ENCODE measurements at regions not wholly inside any gene's neighbourhood (a gene's known extent, or its start where the extent isn't known, plus 50 kb on each side); places are given as distances from the start of the nearest gene placed in this dataset.
"Not testable (repeated sequence)": the region's sequence is repeated elsewhere in the genome, so short reads cannot be mapped to it uniquely, and the experiment has no call there.

GRCh38 chr6:121951123-121951522, 448.3 kb upstream of the HSF2 start:
- no peaks in the 10 kb centered on the region for H3K27me3 ChIP-seq (ENCODE audit: control insufficient read depth in 4 of 4, insufficient read depth in 4 of 4, low read length in 3 of 4)
- TF ChIP-seq, protein P1, sequence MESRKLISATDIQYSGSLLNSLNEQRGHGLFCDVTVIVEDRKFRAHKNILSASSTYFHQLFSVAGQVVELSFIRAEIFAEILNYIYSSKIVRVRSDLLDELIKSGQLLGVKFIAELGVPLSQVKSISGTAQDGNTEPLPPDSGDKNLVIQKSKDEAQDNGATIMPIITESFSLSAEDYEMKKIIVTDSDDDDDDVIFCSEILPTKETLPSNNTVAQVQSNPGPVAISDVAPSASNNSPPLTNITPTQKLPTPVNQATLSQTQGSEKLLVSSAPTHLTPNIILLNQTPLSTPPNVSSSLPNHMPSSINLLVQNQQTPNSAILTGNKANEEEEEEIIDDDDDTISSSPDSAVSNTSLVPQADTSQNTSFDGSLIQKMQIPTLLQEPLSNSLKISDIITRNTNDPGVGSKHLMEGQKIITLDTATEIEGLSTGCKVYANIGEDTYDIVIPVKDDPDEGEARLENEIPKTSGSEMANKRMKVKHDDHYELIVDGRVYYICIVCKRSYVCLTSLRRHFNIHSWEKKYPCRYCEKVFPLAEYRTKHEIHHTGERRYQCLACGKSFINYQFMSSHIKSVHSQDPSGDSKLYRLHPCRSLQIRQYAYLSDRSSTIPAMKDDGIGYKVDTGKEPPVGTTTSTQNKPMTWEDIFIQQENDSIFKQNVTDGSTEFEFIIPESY (IDR thresholded peaks at IDR 0.05): no peak
- no peak for TF ChIP-seq JUND (IDR thresholded peaks at IDR 0.05)
- TF ChIP-seq SP1 (IDR thresholded peaks at IDR 0.05): no peak
- TF ChIP-seq EGR1 (IDR thresholded peaks at IDR 0.05; ENCODE audit: low read depth in 2 of 2): no peak
- TF ChIP-seq HNF4G (IDR thresholded peaks at IDR 0.05): no peak
- TF ChIP-seq, protein P2, sequence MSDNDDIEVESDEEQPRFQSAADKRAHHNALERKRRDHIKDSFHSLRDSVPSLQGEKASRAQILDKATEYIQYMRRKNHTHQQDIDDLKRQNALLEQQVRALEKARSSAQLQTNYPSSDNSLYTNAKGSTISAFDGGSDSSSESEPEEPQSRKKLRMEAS (IDR thresholded peaks at IDR 0.05): no peak
- TF ChIP-seq, protein P3, sequence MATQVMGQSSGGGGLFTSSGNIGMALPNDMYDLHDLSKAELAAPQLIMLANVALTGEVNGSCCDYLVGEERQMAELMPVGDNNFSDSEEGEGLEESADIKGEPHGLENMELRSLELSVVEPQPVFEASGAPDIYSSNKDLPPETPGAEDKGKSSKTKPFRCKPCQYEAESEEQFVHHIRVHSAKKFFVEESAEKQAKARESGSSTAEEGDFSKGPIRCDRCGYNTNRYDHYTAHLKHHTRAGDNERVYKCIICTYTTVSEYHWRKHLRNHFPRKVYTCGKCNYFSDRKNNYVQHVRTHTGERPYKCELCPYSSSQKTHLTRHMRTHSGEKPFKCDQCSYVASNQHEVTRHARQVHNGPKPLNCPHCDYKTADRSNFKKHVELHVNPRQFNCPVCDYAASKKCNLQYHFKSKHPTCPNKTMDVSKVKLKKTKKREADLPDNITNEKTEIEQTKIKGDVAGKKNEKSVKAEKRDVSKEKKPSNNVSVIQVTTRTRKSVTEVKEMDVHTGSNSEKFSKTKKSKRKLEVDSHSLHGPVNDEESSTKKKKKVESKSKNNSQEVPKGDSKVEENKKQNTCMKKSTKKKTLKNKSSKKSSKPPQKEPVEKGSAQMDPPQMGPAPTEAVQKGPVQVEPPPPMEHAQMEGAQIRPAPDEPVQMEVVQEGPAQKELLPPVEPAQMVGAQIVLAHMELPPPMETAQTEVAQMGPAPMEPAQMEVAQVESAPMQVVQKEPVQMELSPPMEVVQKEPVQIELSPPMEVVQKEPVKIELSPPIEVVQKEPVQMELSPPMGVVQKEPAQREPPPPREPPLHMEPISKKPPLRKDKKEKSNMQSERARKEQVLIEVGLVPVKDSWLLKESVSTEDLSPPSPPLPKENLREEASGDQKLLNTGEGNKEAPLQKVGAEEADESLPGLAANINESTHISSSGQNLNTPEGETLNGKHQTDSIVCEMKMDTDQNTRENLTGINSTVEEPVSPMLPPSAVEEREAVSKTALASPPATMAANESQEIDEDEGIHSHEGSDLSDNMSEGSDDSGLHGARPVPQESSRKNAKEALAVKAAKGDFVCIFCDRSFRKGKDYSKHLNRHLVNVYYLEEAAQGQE (IDR thresholded peaks at IDR 0.05): no peak
- TF ChIP-seq RXRA (IDR thresholded peaks at IDR 0.05): no peak
- TF ChIP-seq FOXA1 (IDR thresholded peaks at IDR 0.05): no peak
- TF ChIP-seq GABPA (IDR thresholded peaks at IDR 0.05 in 1 of 2, conservative IDR thresholded peaks at IDR 0.05 in 1 of 2): no peak
- TF ChIP-seq HNF4A (conservative IDR thresholded peaks at IDR 0.05): no peak
- no peak for TF ChIP-seq TAF1 (conservative IDR thresholded peaks at IDR 0.05)
- no peaks in the 10 kb centered on the region for H3K36me3 ChIP-seq (ENCODE audit: control insufficient read depth in 4 of 4, insufficient read depth in 3 of 4, low read depth in 1 of 4, low read length in 3 of 4)
- H3K9ac ChIP-seq (ENCODE audit: low read depth in 1 of 2, low read length in 2 of 2): no peak overlapping the region
- DNase-seq (ENCODE audit: low spot score): no peak
- 76% methylated on average over 4 of the region's 4 CpGs for WGBS
- H3K9me3 ChIP-seq (ENCODE audit: control insufficient read depth in 4 of 4, low read length in 3 of 4): no peaks in the 10 kb centered on the region
- no peak overlapping the region for H3K4me3 ChIP-seq (ENCODE audit: low read depth in 1 of 3, low read length in 3 of 3)
- H3K4me1 ChIP-seq (ENCODE audit: control insufficient read depth in 4 of 4, insufficient read depth in 4 of 4, low read length in 3 of 4): no peaks in the 10 kb centered on the region
- H3K27ac ChIP-seq (ENCODE audit: low read depth in 1 of 2, low read length in 2 of 2): no peak overlapping the region

DNA sequence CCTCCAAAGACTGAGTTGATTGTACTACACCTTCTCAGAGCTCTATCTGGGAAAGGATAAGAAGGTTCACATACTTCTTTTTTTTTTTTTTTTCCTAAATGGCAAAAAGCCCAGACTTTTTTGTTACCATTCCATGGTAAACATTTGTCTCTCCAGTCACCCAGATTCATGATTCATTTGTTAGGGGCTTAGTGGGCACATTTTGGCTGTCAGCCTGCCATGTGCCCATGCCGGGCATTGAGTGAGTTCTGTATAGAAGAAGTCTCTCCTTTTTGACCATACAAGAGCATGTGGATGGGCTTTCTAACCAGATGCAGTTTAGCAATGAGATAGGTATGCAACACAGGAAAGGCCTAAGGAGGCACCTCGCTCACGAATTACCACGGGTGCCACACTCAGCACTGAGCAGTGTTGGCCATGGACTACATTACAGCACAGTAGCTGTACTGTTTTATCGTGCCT, 447.5 kb upstream of the HSF2 start:
- TF ChIP-seq YY1 (IDR thresholded peaks at IDR 0.05) (no peak), FOXA2 (IDR thresholded peaks at IDR 0.05) (no peak), TAF1 (conservative IDR thresholded peaks at IDR 0.05) (no peak), JUND (IDR thresholded peaks at IDR 0.05) (no peak), RAD21 (IDR thresholded peaks at IDR 0.05) (no peak)
- TF ChIP-seq, protein P3 (IDR thresholded peaks at IDR 0.05): no peak
- TF ChIP-seq, protein P2 (IDR thresholded peaks at IDR 0.05): no peak
- WGBS: 86% methylated on average over 5 of the region's 5 CpGs
- H3K4me1 ChIP-seq (ENCODE audit: control insufficient read depth in 4 of 4, insufficient read depth in 4 of 4, low read length in 3 of 4): no peaks in the 10 kb centered on the region
- H3K27me3 ChIP-seq (ENCODE audit: control insufficient read depth in 4 of 4, insufficient read depth in 4 of 4, low read length in 3 of 4): no peaks in the 10 kb centered on the region
- H3K4me3 ChIP-seq (ENCODE audit: low read depth in 1 of 3, low read length in 3 of 3): no peak overlapping the region
- H3K9me3 ChIP-seq (ENCODE audit: control insufficient read depth in 4 of 4, low read length in 3 of 4): no peaks in the 10 kb centered on the region
- H3K36me3 ChIP-seq (ENCODE audit: control insufficient read depth in 4 of 4, insufficient read depth in 3 of 4, low read depth in 1 of 4, low read length in 3 of 4): no peaks in the 10 kb centered on the region
- no peak overlapping the region for H3K27ac ChIP-seq (ENCODE audit: low read depth in 1 of 2, low read length in 2 of 2)
- H3K9ac ChIP-seq (ENCODE audit: low read depth in 1 of 2, low read length in 2 of 2): no peak overlapping the region
- no peak for DNase-seq (ENCODE audit: low spot score)

DNA sequence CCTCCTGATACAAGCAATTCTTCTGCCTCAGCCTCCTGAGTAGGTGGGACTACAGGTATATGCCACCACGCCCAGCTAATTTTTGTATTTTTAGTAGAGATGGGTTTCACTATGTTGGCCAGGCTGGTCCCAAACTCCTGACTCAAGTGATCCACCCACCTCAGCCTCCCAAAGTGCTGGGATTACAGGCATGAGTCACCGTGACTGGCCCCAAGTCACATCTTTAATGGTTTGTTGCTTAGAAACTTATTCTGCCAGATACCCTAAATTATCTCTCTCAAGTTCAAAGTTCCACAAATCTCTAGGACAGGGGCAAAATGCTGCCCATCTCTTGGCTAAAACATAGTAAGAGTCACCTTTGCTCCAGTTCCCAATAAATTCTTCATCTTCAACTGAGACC, 444.1 kb upstream of the HSF2 start:
- not testable (repeated sequence) for H3K9me3 ChIP-seq (ENCODE audit: control insufficient read depth in 4 of 4, low read length in 3 of 4); DNase-seq (ENCODE audit: low spot score); H3K36me3 ChIP-seq (ENCODE audit: control insufficient read depth in 4 of 4, insufficient read depth in 3 of 4, low read depth in 1 of 4, low read length in 3 of 4); H3K27ac ChIP-seq (ENCODE audit: low read depth in 1 of 2, low read length in 2 of 2); H3K27me3 ChIP-seq (ENCODE audit: control insufficient read depth in 4 of 4, insufficient read depth in 4 of 4, low read length in 3 of 4); H3K4me1 ChIP-seq (ENCODE audit: control insufficient read depth in 4 of 4, insufficient read depth in 4 of 4, low read length in 3 of 4); H3K9ac ChIP-seq (ENCODE audit: low read depth in 1 of 2, low read length in 2 of 2); H3K4me3 ChIP-seq (ENCODE audit: low read depth in 1 of 3, low read length in 3 of 3)
- WGBS: 75% methylated on average over 2 of the region's 2 CpGs

All from liver (tissue), 7 donors.